ENCODE measurements at regions not wholly inside any gene's neighbourhood (a gene's known extent, or its start where the extent isn't known, plus 50 kb on each side); places are given as distances from the start of the nearest gene placed in this dataset.

- TF ChIP-seq POLR2A (IDR thresholded peaks at IDR 0.05) = no peak
- TF ChIP-seq CTCF (IDR thresholded peaks at IDR 0.05) = no peak
Observed at GRCh38 chr16:51276336-51276735, 125.3 kb upstream of the SALL1 start.
